Cerebellar nuclear complex (tissue), 1 donor: ENCODE measurements at regions not wholly inside any gene's neighbourhood (a gene's known extent, or its start where the extent isn't known, plus 50 kb on each side); places are given as distances from the start of the nearest gene placed in this dataset.

Experiments
- DNase-seq, 2 experiments: peaks; one replicate each; lab custom pipeline; 2025; lab: John Stamatoyannopoulos, UW

DNA sequence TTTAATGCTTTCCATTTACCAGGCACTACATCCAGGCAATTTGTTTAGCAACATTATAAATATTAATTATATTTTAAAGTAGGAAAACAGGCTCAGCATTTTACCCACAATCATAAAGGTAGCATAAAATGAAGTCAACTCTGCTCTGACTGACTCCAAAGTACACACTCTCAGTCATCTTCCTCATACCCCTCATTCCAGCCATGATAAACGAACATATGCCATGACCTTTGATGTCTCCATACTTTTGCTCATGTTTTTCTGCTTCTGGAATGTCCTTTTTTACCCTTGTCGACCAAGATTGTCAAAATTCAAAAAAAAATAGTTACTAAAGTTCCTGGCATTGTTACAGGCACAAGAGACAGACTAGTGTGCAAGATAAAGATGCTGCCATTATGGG, 77.7 kb upstream of the SOX6 start:
- DNase-seq, result no peak

DNA sequence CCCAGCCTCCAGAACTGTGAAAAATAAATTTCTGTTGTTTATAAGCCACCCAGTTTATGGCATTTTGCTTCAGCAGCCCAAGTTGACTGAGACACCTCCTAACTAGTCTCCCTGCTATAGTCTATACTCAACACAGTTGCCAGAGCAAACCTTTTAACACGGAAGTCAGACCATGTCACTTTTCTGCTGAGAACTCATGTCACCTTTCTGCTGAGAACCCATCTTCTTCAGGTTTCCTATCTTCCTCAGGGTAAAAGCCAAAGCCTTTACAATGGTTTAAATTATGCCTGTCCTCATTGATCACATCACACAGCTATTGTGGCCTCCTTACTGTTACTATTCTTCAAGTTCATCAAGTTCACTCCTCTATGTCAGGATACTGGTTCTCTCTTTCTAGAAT, 74.3 kb upstream of the SOX6 start:
- no peak for DNase-seq

DNA sequence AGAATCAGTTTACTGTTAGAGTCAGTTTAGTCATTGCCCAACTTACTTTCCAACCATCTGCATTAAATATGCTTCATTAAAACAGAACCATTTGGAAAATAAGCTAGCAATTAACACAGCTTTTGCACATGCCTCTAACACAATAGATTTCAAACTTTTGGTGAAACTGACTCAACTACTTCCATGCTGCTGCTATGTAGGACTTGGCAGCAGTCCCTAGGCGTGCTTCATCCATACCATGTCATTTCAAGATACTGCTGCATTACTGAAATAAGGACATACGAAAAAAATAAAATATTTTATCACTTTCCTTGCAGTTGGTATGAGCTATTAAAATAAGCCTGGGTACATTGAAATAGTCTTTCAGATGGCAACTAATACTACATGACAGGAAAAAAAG, 65.5 kb upstream of the SOX6 start:
- DNase-seq, result no peak

DNA sequence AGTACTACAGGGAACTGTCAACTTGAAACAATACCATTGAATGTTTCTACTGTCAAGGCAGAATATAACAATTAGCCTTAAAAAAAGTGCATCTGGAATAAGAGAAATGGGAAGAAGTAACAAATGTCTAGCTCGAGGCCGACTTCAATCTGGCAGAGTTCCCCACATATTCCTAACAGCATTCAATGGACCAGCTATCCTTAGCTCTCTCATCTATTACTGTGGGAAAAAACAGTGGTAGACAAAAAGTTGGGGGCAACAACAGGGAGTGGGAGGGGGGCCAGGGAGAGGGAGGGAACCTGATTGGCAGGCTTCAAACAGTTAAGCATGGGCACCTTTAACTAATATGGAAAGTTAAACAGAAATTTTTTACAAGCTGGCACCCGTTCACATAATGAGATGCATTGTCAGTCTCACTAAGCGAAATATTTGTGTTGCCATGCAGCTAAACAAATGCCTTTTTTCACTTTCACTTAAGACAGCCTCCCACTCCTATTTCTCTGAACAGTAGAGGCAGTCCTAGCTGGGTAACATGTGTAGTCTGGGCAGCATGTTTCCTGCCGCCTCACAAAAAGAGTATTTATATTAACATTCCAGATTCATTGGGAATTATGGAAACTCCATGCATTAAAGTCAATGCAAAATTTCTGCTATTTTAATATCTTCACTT, 62.2 kb upstream of the SOX6 start:
- DNase-seq, result no peak

DNA sequence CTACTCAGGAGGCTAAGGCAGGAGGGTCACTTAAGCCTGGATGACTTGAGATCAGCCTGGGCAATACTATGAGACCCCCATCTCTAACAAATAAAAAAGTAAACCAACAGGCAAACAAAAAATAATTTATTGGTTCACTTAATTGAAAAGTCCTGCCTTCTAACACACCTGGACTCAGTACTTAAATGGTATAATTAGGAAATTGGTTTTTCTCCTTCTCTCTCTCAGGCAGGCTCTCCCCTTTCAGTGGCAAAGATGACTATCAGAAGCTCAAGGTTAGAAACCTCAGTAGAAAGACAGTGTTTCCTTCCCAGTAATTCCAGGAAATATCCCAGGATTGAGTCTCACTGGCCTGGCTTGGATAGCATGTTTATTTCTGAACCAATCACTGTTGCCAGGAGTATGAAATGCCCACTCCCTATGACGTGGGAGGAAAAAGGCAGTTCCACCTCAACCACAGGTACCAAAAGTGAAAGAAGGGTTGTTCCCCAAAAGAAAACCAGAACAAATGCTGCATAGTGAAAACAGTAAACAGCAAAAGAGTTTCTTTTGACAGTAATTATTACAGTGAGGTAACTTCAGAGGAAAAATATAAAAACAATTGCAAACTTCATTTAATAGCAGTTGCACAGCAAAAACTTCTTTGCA, 56.3 kb upstream of the SOX6 start:
- no peak for DNase-seq

DNA sequence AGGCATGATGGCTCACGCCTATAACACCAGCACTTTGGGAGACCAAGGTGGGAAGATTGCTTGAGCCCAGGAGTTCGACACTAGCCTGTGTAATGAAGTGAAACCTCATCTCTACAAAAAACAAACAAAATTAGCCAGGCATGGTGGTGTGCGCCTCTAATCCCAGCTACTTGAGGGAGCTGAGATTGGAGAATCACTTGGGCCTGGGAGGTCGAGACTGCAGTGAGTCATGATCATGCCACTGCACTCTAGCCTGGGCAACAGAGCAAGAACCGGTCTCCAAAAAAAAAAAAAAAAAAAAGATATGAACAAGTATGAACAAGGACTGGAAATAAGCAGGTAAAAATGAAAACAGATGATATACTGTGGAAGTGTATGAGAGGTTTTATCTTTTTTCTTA, 54.1 kb upstream of the SOX6 start:
- DNase-seq, result no peak

DNA sequence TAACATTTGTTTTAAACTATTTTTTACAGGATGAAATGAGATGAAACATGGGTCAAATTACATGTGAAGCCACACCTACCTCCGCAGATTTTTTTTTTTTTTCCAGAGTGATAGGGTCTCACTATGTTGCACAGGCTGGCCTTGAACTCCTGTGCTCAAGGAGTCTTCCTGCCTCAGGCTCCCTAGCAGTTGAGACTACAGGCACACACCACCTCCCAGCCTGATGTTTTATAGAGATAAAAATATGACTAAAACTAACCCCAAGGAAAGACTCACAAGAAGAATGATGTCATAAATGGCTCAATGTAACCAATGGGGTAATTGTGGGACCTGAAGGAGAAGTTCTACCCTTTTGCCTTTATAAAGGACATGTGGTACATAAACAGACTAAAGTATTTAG, 52.3 kb upstream of the SOX6 start:
- DNase-seq, result no peak

DNA sequence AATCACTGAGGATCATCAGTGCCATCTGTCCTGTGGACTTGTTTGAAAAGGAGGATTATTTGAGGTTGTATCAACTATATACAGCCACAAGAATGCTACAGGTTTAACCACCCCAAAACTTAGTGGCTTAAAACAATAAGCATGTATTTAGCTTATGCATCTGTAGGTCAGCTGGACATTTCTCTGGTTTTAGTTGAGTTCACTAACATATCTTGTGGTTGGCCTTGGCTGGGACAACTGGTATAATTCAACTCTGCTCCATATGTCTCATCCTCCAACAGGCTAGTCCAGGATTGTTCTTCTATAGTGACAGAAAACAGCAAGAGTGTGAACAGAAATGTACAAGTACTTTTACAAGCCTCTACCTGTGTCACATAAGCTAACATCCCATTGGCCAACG, 49.9 kb upstream of the SOX6 start:
- DNase-seq, result no peak
